ENCODE measurements at regions not wholly inside any gene's neighbourhood (a gene's known extent, or its start where the extent isn't known, plus 50 kb on each side); places are given as distances from the start of the nearest gene placed in this dataset.

GRCh38 chr12:84643993-84644392 lies 268.6 kb downstream of the SLC6A15 start:
- H3K4me1 Mint-ChIP-seq (ENCODE audit: low read depth): no peaks in the 10 kb centered on the region
- no peak overlapping the region for H3K4me3 Mint-ChIP-seq
- H3K27ac Mint-ChIP-seq: no peak overlapping the region
- no peaks in the 10 kb centered on the region for H3K27me3 Mint-ChIP-seq (ENCODE audit: insufficient read depth)
- H3K36me3 Mint-ChIP-seq (ENCODE audit: low read depth): no peaks in the 10 kb centered on the region
- intact Hi-C loops (cut with micrococcal nuclease): no loop called here
- no peak for DNase-seq (ENCODE audit: low spot score)
- H3K9me3 Mint-ChIP-seq: no peaks in the 10 kb centered on the region

GRCh38 chr12:84641940-84642545 lies 270.6 kb downstream of the SLC6A15 start:
- no peak for DNase-seq (ENCODE audit: low spot score)
- intact Hi-C loops (cut with micrococcal nuclease): no loop called here
- Mint-ChIP-seq H3K4me1 (ENCODE audit: low read depth) (no peaks in the 10 kb centered on the region), H3K9me3 (no peaks in the 10 kb centered on the region), H3K4me3 (no peak overlapping the region), H3K27ac (no peak overlapping the region), H3K36me3 (ENCODE audit: low read depth) (no peaks in the 10 kb centered on the region), H3K27me3 (ENCODE audit: insufficient read depth) (no peaks in the 10 kb centered on the region)

- Mint-ChIP-seq H3K27ac (no peak overlapping the region), H3K4me1 (ENCODE audit: low read depth) (no peaks in the 10 kb centered on the region), H3K9me3 (no peaks in the 10 kb centered on the region), H3K4me3 (no peak overlapping the region), H3K36me3 (ENCODE audit: low read depth) (no peaks in the 10 kb centered on the region), H3K27me3 (ENCODE audit: insufficient read depth) (no peaks in the 10 kb centered on the region)
- intact Hi-C loops (cut with micrococcal nuclease): no loop called here
- DNase-seq (ENCODE audit: low spot score): no peak
Measured at GRCh38 chr12:84638811-84639368, 273.7 kb downstream of the SLC6A15 start.

- no peaks in the 10 kb centered on the region for H3K27me3 Mint-ChIP-seq (ENCODE audit: insufficient read depth)
- H3K36me3 Mint-ChIP-seq (ENCODE audit: low read depth): no peaks in the 10 kb centered on the region
- H3K9me3 Mint-ChIP-seq: no peaks in the 10 kb centered on the region
- intact Hi-C loops (cut with micrococcal nuclease): no loop called here
- no peak for DNase-seq (ENCODE audit: low spot score)
- H3K4me3 Mint-ChIP-seq: no peak overlapping the region
- H3K27ac Mint-ChIP-seq: no peak overlapping the region
- H3K4me1 Mint-ChIP-seq (ENCODE audit: low read depth): no peaks in the 10 kb centered on the region
Measured at GRCh38 chr12:84637926-84638325, 274.7 kb downstream of the SLC6A15 start.

GRCh38 chr12:84636801-84637290 lies 275.8 kb downstream of the SLC6A15 start:
- H3K36me3 Mint-ChIP-seq (ENCODE audit: low read depth): no peaks in the 10 kb centered on the region

GRCh38 chr12:84634526-84634925 lies 278.1 kb downstream of the SLC6A15 start:
- Mint-ChIP-seq H3K36me3 (ENCODE audit: low read depth) (no peaks in the 10 kb centered on the region), H3K4me1 (ENCODE audit: low read depth) (no peaks in the 10 kb centered on the region)
- intact Hi-C loops (cut with micrococcal nuclease): no loop called here

More at GRCh38 chr12:84636801-84637290, 275.8 kb downstream of the SLC6A15 start:
- H3K4me1 Mint-ChIP-seq (ENCODE audit: low read depth): no peaks in the 10 kb centered on the region
- DNase-seq (ENCODE audit: low spot score): no peak
- no peaks in the 10 kb centered on the region for H3K27me3 Mint-ChIP-seq (ENCODE audit: insufficient read depth)
- no peak overlapping the region for H3K4me3 Mint-ChIP-seq
- no peaks in the 10 kb centered on the region for H3K9me3 Mint-ChIP-seq
- intact Hi-C loops (cut with micrococcal nuclease): no loop called here
- no peak overlapping the region for H3K27ac Mint-ChIP-seq

GRCh38 chr12:84632556-84632955 lies 280.0 kb downstream of the SLC6A15 start:
- Mint-ChIP-seq H3K4me1 (ENCODE audit: low read depth) (no peaks in the 10 kb centered on the region), H3K36me3 (ENCODE audit: low read depth) (no peaks in the 10 kb centered on the region), H3K27ac (no peak overlapping the region), H3K4me3 (no peak overlapping the region), H3K9me3 (no peaks in the 10 kb centered on the region), H3K27me3 (ENCODE audit: insufficient read depth) (no peaks in the 10 kb centered on the region)
- intact Hi-C loops (cut with micrococcal nuclease): no loop called here
- DNase-seq (ENCODE audit: low spot score): no peak

More at GRCh38 chr12:84634526-84634925, 278.1 kb downstream of the SLC6A15 start:
- H3K9me3 Mint-ChIP-seq: no peaks in the 10 kb centered on the region
- no peak overlapping the region for H3K27ac Mint-ChIP-seq
- DNase-seq (ENCODE audit: low spot score): no peak
- no peaks in the 10 kb centered on the region for H3K27me3 Mint-ChIP-seq (ENCODE audit: insufficient read depth)
- no peak overlapping the region for H3K4me3 Mint-ChIP-seq

GRCh38 chr12:84631020-84631419 lies 281.6 kb downstream of the SLC6A15 start:
- Mint-ChIP-seq H3K27ac (no peak overlapping the region), H3K36me3 (ENCODE audit: low read depth) (no peaks in the 10 kb centered on the region), H3K27me3 (ENCODE audit: insufficient read depth) (no peaks in the 10 kb centered on the region), H3K4me3 (no peak overlapping the region), H3K9me3 (no peaks in the 10 kb centered on the region), H3K4me1 (ENCODE audit: low read depth) (no peaks in the 10 kb centered on the region)
- no peak for DNase-seq (ENCODE audit: low spot score)
- intact Hi-C loops (cut with micrococcal nuclease): no loop called here

- DNase-seq (ENCODE audit: low spot score): no peak
- no peaks in the 10 kb centered on the region for H3K27me3 Mint-ChIP-seq (ENCODE audit: insufficient read depth)
- H3K27ac Mint-ChIP-seq: no peak overlapping the region
- H3K36me3 Mint-ChIP-seq (ENCODE audit: low read depth): no peaks in the 10 kb centered on the region
- intact Hi-C loops (cut with micrococcal nuclease): no loop called here
- H3K4me3 Mint-ChIP-seq: no peak overlapping the region
- H3K9me3 Mint-ChIP-seq: no peaks in the 10 kb centered on the region
- no peaks in the 10 kb centered on the region for H3K4me1 Mint-ChIP-seq (ENCODE audit: low read depth)
Measured at GRCh38 chr12:84627593-84627992, 285.0 kb downstream of the SLC6A15 start.

- Mint-ChIP-seq H3K36me3 (ENCODE audit: low read depth) (no peaks in the 10 kb centered on the region), H3K4me1 (ENCODE audit: low read depth) (no peaks in the 10 kb centered on the region)
Measured at GRCh38 chr12:84624601-84625000, 288.0 kb downstream of the SLC6A15 start.

GRCh38 chr12:84619053-84619571 lies 293.5 kb downstream of the SLC6A15 start:
- Mint-ChIP-seq H3K4me1 (ENCODE audit: low read depth) (no peaks in the 10 kb centered on the region), H3K27me3 (ENCODE audit: insufficient read depth) (no peaks in the 10 kb centered on the region), H3K9me3 (no peaks in the 10 kb centered on the region), H3K27ac (no peak overlapping the region), H3K36me3 (ENCODE audit: low read depth) (no peaks in the 10 kb centered on the region), H3K4me3 (no peak overlapping the region)
- intact Hi-C loops (cut with micrococcal nuclease): no loop called here
- no peak for DNase-seq (ENCODE audit: low spot score)

More at GRCh38 chr12:84624601-84625000, 288.0 kb downstream of the SLC6A15 start:
- Mint-ChIP-seq H3K27ac (no peak overlapping the region), H3K9me3 (no peaks in the 10 kb centered on the region), H3K4me3 (no peak overlapping the region), H3K27me3 (ENCODE audit: insufficient read depth) (no peaks in the 10 kb centered on the region)
- no peak for DNase-seq (ENCODE audit: low spot score)
- intact Hi-C loops (cut with micrococcal nuclease): no loop called here

GRCh38 chr12:84607170-84607819 lies 305.3 kb downstream of the SLC6A15 start:
- Mint-ChIP-seq H3K36me3 (ENCODE audit: low read depth) (no peaks in the 10 kb centered on the region), H3K4me3 (no peak overlapping the region), H3K27me3 (ENCODE audit: insufficient read depth) (no peaks in the 10 kb centered on the region), H3K4me1 (ENCODE audit: low read depth) (no peaks in the 10 kb centered on the region), H3K9me3 (no peaks in the 10 kb centered on the region), H3K27ac (no peak overlapping the region)
- DNase-seq (ENCODE audit: low spot score): no peak
- intact Hi-C loops (cut with micrococcal nuclease): no loop called here

- H3K27me3 Mint-ChIP-seq (ENCODE audit: insufficient read depth): no peaks in the 10 kb centered on the region
- H3K4me1 Mint-ChIP-seq (ENCODE audit: low read depth): no peaks in the 10 kb centered on the region
- no peaks in the 10 kb centered on the region for H3K9me3 Mint-ChIP-seq
- no peak overlapping the region for H3K4me3 Mint-ChIP-seq
- no peaks in the 10 kb centered on the region for H3K36me3 Mint-ChIP-seq (ENCODE audit: low read depth)
- intact Hi-C loops (cut with micrococcal nuclease): no loop called here
- H3K27ac Mint-ChIP-seq: no peak overlapping the region
- no peak for DNase-seq (ENCODE audit: low spot score)
Measured at GRCh38 chr12:84605983-84606382, 306.6 kb downstream of the SLC6A15 start.

Measured in activated T-helper 1 cell treated with anti-CD3 and anti-CD28 coated beads, Interleukin-12 subunit alpha, Interleukin-12 subunit beta, Interleukin-2, Interleukin-4 antibody, amounts not matched to agents 30 ng/mL and 10 ng/mL and 1 ng/mL, durations not matched to agents 14 hours and 24 hours and 36 hours (primary cell).